NCI-H226 (cell line): ENCODE measurements at regions not wholly inside any gene's neighbourhood (a gene's known extent, or its start where the extent isn't known, plus 50 kb on each side); places are given as distances from the start of the nearest gene placed in this dataset.
A peak's percentile ranks its signal among the peaks of the same experiment; 100 is the strongest.

Experiments
- DNase-seq: peaks from one replicate; pipeline ENCODE4 v3.0.0-alpha.2; 2015

DNA sequence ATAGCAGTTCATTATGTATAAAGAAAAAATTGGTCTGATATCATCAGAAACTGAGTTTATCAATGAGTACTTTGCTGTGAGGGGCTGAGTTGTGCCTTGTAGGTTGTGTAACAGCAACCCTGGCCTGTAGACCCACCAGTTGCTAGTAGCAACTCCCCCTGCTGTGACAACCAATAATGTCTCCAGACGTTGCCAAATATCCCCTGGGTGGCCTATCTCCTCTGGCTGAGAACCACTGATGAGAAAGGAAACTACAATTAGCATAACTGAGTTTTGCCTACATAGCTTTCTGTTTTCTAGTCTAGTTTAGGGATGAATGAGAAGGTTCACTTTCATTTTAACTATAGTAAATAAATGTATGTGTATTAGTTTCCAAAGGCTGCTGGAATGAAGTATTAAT is 234.1 kb downstream of the CPE start:
- no peak for DNase-seq

DNA sequence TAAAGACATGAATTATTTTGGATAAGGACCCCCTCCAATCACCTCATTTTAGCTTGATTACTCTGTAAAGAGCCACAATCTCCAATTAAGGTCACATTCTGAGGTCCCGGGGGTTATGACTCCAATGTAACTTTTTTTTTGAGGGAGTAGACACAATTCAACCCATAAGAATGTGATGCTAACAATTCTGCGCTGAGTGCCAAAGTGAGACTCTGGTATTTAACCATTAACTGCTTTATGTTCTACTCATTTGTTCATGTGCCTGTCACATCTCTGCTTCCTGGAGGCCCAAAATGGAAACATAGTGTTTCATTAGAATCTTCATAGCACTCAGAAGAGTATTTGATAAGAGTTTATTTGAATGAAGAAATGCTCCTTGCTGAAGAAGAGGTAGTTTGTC is 234.8 kb downstream of the CPE start:
- no peak for DNase-seq

DNA sequence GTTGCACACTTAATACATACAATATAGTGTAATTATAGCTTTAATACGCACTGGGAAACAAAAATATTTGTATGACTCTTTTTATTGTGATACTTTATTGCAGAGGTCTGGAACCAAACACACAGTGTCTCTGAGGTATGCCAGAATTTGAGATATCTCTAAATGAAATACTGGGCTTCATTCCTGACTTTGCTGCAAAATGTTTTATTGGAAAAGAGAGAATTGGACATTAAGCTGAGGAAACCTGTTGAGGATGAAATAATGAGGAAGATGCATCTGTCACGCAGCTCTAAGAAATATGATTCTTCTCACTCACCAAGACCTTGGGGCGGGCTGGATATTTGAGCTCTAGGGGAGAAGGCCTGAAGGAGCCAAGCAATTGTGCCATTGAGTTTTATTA is 242.1 kb downstream of the CPE start:
- DNase-seq = no peak

DNA sequence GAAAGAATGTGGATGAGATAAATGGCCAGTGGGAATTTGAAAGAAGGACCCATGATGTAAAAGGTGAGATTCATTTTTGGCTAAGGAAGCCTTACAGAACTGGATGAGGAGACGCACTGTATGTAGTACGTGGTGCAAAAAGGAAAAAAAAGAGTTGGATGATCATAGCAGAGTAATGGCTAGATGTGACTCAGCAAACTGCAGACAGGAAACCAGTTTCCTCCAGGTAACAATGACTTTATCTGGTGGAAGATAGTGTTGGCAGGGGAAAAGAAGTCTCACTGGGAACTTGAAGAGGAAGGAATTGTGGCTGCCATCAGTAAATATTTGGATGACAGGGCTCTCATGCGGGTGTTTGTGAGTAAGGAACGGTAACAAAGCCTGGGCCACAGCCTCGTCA is 243.2 kb downstream of the CPE start:
- peak; percentile 37 for DNase-seq

DNA sequence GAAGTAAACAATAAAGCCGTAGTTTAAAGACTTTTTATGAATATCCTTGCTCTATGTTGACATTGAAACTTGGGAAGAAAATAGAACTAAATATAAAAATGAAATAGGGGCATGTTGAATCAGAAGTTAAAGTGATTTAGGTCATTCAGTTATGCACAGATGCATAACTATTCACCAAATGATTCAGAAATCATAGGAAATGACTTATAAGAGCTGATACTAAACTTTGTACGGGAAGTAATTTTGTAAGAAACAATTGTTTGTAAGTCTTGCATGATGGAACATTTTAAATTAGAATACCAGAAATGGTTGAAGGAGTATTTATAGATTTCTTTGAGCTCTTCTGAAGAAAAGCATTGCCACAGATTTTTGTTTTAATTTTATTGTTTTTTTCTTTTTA is 246.5 kb downstream of the CPE start:
- DNase-seq = no peak

DNA sequence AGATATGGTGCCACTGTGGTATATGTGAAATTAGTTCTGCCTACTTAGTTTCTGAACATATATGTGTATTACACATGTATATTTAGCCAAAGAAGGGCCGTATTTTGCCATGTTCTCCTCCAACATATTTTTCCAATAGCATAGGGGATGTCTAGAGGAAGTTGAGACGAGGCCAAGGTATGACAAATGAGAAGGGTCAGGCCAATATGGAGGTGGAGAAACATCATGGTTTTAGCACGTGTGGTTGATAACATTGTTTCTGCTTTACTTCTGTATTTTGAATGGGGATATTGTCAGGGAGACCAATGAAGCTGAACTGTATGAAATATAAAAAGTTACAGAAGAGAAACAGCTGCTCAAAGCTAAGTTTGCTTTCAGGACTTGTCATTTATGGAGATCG is 246.7 kb upstream of the TLL1 start:
- DNase-seq = no peak

DNA sequence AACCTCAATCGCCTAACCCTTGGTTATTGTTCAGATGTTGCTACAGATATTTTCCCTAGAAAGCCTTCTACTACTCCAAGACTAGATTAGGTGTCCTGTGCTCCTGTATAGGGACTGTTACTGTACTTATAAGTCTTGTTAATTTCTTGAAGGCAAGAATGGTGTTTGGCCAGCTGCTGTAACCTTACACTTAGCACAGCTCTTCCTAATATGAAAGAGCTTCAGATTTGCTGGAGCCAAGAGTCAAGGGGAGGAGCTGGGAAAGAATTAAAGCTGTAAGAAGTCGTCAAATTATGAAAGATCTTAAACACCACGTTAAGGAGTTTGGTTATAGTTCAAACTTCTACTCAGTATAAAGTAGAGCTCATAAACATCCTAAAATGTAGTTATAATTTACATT is 245.9 kb upstream of the TLL1 start:
- no peak for DNase-seq

DNA sequence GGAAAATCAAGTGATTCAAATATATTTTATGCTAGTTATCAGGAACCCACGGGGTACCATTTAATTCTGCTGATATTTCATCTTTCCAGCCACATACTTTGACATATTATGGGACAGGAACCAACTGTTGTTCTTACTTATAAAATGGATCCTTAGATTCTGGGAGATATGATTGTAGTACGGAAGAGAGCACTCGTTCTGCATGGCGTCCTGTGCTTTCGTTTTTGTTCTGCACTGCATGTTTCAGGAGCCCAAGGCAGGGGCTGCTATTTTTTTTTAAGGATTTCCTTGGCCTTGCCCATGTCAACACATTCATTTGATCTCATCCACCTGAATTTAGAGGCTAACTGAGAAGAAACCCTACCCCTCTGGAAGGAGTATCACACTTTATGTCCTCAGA is 245.5 kb upstream of the TLL1 start:
- no peak for DNase-seq

DNA sequence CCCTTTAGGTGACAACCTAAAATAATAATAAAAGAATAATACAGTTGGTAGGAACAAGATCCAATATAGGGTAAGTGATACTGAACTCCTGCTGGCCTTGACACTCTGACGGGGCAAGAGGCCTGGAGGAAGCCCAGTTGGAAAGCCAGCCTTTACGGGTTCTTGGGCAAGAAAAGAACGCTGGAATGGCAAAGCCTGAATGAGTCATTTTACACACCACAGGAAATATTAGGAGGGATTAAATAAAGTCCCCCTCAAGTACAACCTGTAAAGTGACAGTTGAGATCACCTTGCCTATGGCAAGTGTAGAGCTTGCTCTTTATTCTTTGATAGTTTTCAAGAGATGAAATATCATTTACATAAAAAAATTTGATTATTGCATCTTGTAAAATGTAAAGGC is 244.5 kb upstream of the TLL1 start:
- DNase-seq = no peak

DNA sequence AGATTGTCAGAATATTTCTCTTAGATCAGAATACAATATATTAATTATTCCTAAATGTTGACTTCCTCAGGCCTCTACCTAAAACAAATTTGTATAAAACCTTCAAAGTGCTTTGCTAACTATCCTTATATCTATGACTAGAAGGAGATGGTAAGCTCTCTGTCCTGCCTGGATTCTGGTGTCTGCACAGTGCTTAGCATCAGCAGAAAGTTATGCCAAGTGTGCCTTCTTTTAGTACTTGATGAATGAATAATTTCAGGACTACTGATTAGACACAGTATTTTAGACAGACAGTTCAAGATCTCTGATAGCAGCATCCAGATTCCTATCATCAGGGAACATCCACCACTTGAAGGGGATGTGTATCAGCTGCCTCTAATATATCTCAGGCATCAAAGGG is 242.4 kb upstream of the TLL1 start:
- no peak for DNase-seq

DNA sequence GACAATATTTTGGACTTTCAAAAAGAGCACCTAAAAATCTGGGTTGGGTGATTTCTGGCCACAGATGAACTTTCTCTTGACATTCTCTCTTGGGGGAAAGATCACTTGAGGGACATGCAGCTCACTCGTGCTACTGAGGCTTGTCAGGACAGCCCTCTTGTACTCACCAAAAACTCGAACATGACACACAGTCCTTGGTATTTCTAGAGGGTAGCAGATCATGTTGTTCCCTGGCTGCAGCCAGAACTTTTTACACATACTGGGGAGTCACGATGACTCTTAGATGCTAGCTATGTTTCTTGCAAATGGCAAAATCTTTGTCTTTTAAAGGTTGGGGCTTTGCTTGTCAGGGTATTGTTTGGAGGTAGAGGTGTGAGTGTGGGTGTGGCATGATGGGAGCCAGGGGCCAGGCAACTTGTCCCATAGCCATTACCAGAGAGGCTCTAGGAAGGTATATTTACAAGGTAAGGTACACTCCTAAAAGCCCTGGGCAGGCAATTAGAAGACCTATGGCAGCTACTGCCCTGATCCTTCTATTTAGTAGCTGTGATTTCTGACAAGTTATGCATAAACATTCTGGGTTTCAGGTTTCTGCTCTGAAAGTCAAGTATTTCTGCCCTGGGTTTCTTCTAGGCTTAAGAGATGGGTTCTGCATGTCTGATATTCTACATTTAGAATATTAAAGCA is 241.7 kb upstream of the TLL1 start:
- DNase-seq = no peak

DNA sequence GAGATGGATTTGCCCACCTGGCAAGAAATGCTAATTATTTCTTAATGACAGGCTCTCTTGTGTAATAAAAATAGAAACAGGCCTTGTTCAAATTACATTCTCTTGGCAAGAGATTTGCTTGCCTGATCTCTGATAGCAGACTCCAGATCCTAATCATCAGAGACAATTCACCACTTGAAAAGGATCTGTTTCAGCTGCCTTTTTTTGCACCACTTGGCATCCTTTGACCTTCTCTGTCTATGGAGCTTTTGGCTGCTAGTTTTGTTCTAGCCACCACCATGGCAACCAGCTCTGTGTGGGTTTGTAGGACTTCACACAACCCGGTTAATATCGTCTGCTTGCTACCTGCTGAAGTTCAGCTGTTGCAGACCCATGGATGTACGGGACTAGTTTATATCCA is 241.1 kb upstream of the TLL1 start:
- no peak for DNase-seq

DNA sequence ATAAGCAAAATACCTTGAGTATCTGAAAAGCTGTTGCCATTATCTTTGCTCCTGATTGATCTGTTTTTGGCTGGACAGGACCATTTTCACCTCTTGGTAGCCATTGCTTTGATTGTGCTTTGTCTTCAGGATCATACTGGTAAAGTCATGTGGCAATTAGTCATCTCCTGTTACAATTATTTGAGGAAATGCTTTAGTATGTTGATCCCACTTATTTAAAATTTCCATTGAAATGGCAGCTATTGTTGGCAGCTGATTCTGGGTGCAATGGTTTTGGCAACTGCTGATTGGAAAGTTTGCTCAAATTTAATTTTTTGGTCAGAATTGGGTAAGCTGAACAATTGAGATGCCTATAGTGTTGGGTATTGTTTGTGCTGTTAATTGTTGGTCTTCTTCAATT is 238.3 kb upstream of the TLL1 start:
- no peak for DNase-seq

DNA sequence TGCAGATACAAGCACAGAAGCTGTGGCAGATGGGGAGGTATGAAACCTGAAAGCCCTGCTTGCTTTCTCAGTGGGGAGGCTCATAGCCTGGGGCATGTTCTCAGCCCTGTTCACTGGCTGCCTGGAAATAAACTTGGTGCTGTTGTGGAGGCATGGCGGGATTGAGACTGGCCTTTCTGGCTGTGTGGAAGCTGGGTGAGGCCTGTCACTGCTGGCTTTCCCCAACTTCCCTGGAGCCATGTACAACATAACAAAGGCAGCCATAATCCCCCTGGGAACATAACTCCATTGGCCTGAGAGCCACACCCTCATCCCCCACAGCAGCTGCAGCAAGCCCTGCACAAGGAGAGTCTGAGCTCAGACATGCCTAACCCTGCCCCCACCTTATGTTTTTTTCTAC is 237.7 kb upstream of the TLL1 start:
- no peak for DNase-seq

DNA sequence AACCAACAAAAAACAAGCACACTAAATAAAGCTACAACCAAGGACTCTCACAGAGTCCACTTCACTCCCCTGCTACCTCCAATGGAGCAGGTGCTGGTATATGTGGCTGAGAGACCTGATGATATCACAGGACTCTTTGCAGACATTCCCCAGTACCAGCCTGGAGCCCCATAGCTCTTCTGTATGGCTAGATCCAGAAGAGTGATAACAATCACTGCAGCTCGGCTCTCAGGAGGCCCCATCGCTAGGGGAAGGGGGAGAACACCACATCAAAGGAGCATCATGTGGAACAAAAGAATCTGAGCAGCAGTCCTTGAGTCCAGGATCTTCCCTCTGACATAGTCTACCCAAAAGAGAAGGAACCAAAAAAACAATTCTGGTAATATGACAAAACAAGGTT is 237.1 kb upstream of the TLL1 start:
- no peak for DNase-seq

DNA sequence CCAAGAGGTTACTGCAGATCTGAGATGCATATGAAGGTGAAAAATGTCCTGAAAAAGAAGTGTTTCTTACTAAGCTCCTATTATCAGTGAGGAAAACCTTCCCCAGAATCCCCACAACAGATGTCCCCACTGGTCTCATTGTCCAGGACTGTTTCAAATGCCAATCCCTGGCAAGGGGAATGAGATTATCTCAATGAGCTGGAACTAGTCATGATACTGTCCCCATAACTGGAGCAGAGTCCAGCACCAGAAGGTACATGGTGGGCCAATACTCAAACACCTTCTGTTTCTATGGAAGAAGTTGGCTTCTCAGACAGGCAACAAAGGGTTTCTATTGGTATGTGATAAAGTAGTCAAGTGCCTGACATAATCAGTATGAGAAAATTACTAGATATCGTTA is 221.1 kb upstream of the TLL1 start:
- DNase-seq = no peak

DNA sequence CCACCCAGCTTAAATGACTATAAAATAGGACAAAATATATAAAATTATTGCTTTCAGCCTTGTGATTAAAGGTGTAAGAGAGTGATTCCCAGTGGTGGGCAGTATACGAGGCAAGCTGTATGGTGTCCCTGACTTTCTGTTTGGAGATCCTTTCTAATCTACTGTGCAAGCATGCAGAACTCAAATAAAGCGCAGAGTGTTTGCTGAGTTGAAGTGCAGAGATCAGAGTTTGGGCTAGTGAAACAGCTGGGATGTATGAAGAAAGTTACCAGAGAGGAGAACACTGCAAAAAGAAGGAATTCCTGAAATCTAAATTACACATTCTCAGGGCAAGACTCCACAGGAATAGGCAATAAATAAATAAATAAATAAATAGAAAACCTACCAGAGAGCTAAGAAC is 218.5 kb upstream of the TLL1 start:
- DNase-seq = no peak

DNA sequence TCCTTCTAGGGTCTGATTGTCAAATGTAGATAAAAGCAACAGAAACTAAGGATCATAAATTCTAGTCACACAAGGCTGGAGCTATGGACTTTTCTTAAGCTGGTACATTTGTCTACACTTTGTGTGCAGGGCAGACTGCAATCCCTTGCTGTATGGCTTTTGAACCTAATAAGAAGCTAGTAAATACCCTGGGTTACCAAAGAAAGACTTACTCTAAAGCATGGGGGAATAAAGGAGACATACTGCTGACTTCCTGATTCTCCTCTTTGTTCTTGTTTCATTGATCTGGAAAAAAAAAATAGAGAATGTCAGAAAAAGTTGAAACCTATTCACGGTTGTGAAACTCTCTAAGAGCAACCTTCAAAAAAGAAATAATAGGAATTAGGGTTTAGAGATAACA is 216.6 kb upstream of the TLL1 start:
- DNase-seq = no peak

DNA sequence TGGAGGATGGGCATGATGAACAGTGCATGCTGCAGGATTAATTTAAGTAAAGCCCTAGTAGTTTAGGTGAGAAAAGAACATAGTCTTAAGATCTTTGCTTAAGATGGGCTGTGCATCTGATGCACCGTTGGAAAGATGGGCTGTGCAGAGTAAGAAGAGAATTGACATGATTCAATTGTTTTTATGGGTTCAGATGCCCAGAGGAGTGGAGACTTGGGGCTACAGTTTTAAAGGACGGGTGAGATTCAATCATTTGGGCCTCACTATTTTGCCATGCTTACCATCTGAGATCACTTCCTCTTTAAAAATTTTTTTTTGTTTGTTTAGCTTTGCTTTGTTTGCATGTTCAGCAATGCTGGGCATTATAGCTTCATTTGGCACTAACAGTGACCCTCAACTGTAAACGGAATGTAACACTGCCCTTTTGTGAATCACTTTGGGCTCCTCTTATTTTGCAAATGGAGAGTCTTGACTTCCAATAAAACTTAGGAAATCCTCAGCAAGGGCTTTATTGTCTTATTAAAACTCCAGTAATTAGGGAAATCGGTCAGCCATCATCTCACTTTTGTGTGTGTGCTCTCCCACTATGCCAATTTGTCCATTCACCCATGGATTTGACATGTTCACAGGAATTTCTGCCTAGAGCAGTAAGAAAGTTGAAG is 216.1 kb upstream of the TLL1 start:
- DNase-seq = no peak

DNA sequence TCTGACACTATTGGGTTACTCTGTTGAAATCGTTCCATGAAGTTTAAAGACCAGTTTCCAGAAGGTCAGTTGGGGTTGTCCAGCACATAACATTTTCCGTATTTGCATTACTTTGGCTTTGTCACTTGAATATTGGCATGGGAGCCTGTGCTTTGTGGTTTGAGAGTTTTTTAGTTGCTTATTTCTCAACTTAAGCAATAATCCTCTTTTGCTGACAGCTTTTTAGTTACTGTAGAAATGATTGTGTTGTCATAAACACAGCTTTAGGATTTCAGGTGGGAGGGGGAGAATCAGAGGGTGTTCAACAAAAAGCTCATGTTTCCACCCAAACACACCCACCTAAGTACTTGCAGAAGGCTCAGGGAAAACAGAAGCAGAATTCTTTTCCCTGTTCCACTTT is 210.7 kb upstream of the TLL1 start:
- DNase-seq = no peak

DNA sequence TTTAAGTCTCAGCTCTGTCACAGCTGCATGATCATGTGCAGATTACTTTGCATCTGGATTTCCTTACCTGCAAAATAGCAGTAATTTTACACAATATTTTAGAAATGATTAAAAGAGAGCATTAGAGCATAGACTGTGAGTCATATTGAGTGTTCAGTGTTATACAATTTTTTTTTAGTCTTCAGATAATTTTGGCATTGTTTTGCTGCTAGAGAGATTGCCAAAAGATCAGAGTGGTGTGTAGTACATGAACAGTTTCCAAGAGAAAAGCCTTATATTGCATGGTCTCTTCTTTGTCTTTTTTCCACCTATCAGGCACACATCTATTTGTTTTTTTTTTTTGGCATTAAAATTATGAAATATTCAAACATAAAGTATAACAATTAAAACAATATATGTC is 209.6 kb upstream of the TLL1 start:
- no peak for DNase-seq

DNA sequence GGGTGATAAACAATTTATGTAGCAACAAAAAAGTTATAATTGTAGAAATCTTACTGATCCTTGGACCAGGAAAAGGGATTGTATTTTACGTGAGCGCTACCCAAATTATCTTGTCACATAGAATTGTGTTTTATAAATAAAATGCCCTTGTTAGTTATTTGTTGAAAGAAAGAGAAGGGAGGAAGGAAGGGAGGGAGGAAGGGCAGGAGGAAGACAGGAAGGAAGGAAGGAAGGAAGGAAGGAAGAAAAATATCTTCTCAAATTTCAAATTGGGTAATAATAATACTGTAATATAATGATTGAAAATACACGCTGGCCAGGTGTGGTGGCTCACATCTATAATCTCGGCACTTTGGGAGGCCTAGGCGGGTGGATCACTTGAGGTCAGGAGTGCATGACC is 206.2 kb upstream of the TLL1 start:
- DNase-seq = no peak

DNA sequence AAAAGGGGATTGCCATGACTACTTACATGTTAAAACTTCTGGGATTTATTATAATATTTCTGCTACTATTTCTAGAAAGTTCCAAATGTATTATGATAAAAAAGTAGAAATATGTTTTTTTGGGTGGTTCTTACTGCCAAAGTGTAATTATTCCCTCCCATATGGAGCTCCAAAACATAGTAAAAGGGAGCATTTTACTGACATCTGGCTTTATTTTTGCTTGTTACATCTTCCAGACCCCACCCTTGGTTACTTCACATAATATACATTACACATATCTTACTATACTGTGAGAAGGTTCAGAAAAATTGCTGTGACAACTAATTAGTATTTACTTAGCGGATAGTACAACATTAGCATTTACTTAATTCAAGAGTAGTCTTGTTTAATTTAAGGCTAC is 205.1 kb upstream of the TLL1 start:
- DNase-seq = no peak

DNA sequence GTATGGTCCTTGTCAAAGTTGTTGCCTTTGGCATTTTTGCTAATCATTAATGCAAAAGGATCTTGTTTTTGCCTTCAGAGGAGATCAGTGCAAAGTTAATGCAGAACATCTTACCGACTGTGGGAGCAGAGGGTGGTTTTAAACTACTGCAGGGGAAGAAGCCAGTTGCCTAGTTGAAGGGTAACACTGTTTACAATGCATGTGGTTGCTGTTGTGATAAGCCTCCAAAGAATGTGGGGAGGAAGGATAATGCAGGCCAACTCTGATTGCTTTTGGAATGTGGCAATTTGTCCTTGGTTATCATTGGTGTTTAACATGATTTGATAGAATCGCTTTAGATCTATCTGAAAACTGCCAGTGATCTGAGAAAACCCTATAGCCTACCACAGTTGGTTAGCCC is 204.3 kb upstream of the TLL1 start:
- peak; percentile 77 for DNase-seq

DNA sequence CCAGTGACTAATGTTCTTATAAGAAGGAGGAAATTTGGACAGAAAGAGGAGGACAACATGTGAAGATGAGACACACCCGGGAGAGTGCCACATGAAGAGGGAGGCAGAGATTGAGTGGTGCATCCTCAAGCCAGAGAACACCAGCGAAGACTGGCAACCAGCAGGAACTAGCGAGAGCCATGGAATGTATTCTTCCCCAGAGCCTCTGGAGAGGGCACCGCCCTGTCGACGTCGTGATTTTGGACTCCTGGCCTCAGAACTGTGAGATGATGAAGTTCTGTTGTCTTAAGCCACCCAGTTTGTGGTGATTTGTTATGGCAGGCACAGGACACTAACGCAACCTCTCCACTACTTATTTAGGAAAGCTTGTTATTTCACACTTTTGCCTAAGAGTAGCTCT is 196.0 kb upstream of the TLL1 start:
- no peak for DNase-seq
